DND-41 (cell line): ENCODE measurements at regions not wholly inside any gene's neighbourhood (a gene's known extent, or its start where the extent isn't known, plus 50 kb on each side); places are given as distances from the start of the nearest gene placed in this dataset.

ENCODE experiments used
- ATAC-seq: fragments of 200-7000 bp; cut with Tn5 transposase; 3 replicates; pipeline ENCODE4 v1.9.1; 2021; ENCODE audit warnings: low read depth; ENCODE audit not compliant: insufficient read depth
- DNase-seq: peaks from one replicate; pipeline ENCODE4 v3.0.0-alpha.2; 2020
- H2AFZ ChIP-seq: 2 replicates; pipeline ENCODE4 v1.6.0; 2012; ENCODE audit warnings: low read depth, low read length
- H3K27ac ChIP-seq: 2 replicates; pipeline ENCODE4 v1.5.1; 2012; ENCODE audit warnings: low read length, inconsistent platforms
- H3K27me3 ChIP-seq: fragments of 200-600 bp; sonication (generic); 2 replicates; pipeline ENCODE4 v1.6.0; 2012; ENCODE audit warnings: low read length, mild to moderate bottlenecking, inconsistent platforms; ENCODE audit not compliant: insufficient read depth, poor library complexity
- H3K36me3 ChIP-seq: 2 replicates; pipeline ENCODE4 v1.5.1; 2012; ENCODE audit warnings: low read length, inconsistent platforms; ENCODE audit not compliant: insufficient read depth
- H3K4me1 ChIP-seq: 2 replicates; pipeline ENCODE4 v1.5.1; 2012; ENCODE audit warnings: mild to moderate bottlenecking, low read length; ENCODE audit not compliant: insufficient read depth
- H3K4me2 ChIP-seq: 2 replicates; pipeline ENCODE4 v1.6.0; 2012; ENCODE audit warnings: mild to moderate bottlenecking, moderate library complexity, low read length, inconsistent platforms; ENCODE audit not compliant: insufficient read depth
- H3K4me3 ChIP-seq, 2 experiments: fragments of 200-600 bp in 1 of 2; shearing (Covaris generic) in 1 of 2; 2 replicates each; pipeline ENCODE4 v1.5.1; 2012 to 2016; ENCODE audit warnings: inconsistent platforms in 2 of 2, low read length in 2 of 2, mild to moderate bottlenecking in 2 of 2, low read depth in 1 of 2, moderate library complexity in 1 of 2
- H3K79me2 ChIP-seq: 2 replicates; pipeline ENCODE4 v1.6.0; 2012; ENCODE audit warnings: low read length, inconsistent platforms; ENCODE audit not compliant: insufficient read depth
- H3K9ac ChIP-seq: 2 replicates; pipeline ENCODE4 v1.6.0; 2012; ENCODE audit warnings: low read depth, mild to moderate bottlenecking, inconsistent platforms, low read length, moderate library complexity
- H3K9me3 ChIP-seq: 2 replicates; pipeline ENCODE4 v1.5.1; 2012; ENCODE audit warnings: low read length, moderate library complexity, mild to moderate bottlenecking, inconsistent platforms; ENCODE audit not compliant: insufficient read depth, severe bottlenecking
- H4K20me1 ChIP-seq: 2 replicates; pipeline ENCODE4 v1.6.0; 2012; ENCODE audit warnings: low read length; ENCODE audit not compliant: insufficient read depth
- EZH2 ChIP-seq: IDR thresholded peaks from 3 replicates; pipeline ENCODE4 v1.6.1; 2012; ENCODE audit warnings: borderline replicate concordance, low read depth, mild to moderate bottlenecking, moderate library complexity, low read length, inconsistent platforms; ENCODE audit not compliant: severe bottlenecking
- TF ChIP-seq, protein P1 (sequence below): IDR thresholded peaks from 2 replicates; pipeline ENCODE4 v1.5.1; 2012; ENCODE audit warnings: borderline replicate concordance, low read length, moderate library complexity, mild to moderate bottlenecking; ENCODE audit not compliant: poor library complexity, severe bottlenecking; ENCODE audit errors: extremely low read depth

DNA sequence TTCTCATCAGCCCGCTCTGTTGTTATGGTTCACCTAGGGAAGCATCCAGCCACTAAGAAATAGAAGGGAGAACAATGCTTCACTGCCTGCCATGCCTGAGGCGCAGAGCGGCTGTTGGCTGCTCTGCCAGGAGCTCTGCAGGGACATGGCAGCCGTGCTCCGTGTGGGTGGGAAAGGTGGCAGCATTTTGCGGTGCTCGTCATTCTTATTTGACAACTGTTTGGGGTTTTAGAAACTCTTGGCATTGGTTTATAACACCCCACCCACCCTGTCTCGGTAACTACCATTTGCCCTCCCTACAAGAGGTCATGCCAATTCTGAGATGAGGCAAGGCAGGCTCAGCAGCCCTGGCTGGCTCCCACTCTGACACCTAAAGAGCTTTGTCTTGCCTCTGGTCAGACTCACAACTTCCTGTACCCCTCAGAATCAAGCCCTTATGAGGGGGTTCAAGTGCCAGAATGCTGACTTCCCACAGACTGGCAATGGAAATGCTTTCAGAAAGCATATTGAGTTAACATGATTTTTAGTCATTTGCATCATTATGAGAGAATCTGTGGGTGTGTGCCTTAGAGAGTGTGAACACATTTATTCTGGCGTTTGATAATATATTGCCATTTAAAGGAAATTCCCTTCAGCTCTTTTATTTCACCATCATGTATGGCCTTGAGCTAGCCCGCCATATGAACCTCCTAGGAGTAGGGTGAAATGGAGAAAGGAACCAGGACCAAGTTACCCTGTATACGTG lies 288.0 kb upstream of the ANKRD55 start:
- H3K9ac ChIP-seq, result no peak overlapping the region
- no peak overlapping the region for H3K4me3 ChIP-seq

DNA sequence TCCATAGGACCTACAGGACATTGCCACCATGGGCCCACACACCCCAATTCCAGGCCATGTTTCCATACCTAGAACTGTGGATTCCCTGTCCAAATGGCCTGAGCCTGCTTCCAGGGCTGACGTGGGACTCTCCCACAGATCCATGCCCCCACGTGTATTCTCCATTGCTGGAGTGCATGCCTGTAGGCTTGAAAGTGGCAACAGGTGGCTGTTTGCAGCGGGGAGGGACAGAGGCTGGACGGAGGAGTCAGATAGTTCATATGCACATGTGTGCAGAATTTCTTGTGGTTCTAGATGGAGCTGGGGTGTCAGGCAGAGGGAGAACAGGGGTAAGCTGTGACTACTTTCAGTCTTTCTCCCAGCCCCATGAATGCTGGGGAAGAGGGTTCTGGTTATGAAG lies 285.7 kb upstream of the ANKRD55 start:
- ATAC-seq, result no peak
- Histone ChIP-seq H3K27me3 (peaks cover 6% of the 10 kb centered on the region), H3K27ac (no peak overlapping the region), H4K20me1 (no peaks in the 10 kb centered on the region), H3K9me3 (no peaks in the 10 kb centered on the region), H3K36me3 (no peaks in the 10 kb centered on the region), H3K4me3 (no peak overlapping the region), H3K9ac (no peak overlapping the region), H3K4me1 (no peaks in the 10 kb centered on the region), H3K4me2 (no peak overlapping the region), H3K79me2 (no peaks in the 10 kb centered on the region), H2AFZ (no peak overlapping the region)
- TF ChIP-seq, protein P1, sequence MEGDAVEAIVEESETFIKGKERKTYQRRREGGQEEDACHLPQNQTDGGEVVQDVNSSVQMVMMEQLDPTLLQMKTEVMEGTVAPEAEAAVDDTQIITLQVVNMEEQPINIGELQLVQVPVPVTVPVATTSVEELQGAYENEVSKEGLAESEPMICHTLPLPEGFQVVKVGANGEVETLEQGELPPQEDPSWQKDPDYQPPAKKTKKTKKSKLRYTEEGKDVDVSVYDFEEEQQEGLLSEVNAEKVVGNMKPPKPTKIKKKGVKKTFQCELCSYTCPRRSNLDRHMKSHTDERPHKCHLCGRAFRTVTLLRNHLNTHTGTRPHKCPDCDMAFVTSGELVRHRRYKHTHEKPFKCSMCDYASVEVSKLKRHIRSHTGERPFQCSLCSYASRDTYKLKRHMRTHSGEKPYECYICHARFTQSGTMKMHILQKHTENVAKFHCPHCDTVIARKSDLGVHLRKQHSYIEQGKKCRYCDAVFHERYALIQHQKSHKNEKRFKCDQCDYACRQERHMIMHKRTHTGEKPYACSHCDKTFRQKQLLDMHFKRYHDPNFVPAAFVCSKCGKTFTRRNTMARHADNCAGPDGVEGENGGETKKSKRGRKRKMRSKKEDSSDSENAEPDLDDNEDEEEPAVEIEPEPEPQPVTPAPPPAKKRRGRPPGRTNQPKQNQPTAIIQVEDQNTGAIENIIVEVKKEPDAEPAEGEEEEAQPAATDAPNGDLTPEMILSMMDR, result no peak
- no peak for TF ChIP-seq EZH2
- no peak for DNase-seq

More for the DNA sequence above, 288.0 kb upstream of the ANKRD55 start:
- Histone ChIP-seq H3K4me1 (no peaks in the 10 kb centered on the region), H4K20me1 (no peaks in the 10 kb centered on the region), H2AFZ (no peak overlapping the region), H3K36me3 (no peaks in the 10 kb centered on the region), H3K27ac (no peak overlapping the region), H3K79me2 (no peaks in the 10 kb centered on the region), H3K9me3 (no peaks in the 10 kb centered on the region), H3K4me2 (no peak overlapping the region), H3K27me3 (peaks cover 3% of the 10 kb centered on the region)
- ATAC-seq, result no peak
- no peak for DNase-seq
- TF ChIP-seq EZH2, result no peak
- TF ChIP-seq, protein P1, result no peak

DNA sequence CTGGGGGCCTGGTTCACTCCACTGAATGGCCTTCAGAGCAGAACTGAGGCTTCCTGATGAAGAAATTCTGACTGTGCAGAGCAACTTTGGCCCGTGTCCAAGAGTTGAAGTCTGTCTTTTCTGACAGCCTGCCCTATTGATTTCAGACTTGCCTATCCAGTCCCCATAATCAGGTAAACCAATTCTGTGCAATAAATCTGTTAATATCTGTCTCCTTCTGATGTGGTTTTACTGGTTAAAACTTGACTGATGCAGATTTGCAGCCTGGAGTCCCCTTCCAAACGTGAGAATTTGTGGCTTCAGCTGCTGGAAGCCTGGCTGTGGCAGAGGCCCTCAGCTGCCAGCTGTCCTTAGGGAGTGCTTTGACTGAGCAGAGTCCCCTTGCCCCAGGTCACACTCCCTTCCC lies 283.9 kb upstream of the ANKRD55 start:
- H3K9me3 ChIP-seq, result no peaks in the 10 kb centered on the region
- H3K79me2 ChIP-seq, result no peaks in the 10 kb centered on the region
- H3K4me2 ChIP-seq, result no peak overlapping the region
- H3K27ac ChIP-seq, result no peak overlapping the region
- peaks cover 4% of the 10 kb centered on the region for H3K27me3 ChIP-seq
- H3K4me1 ChIP-seq, result no peaks in the 10 kb centered on the region
- peak; percentile 69 for ATAC-seq
- H2AFZ ChIP-seq, result no peak overlapping the region
- no peak for TF ChIP-seq EZH2
- TF ChIP-seq, protein P1, result no peak
- DNase-seq, result peak; percentile 24
- H3K36me3 ChIP-seq, result no peaks in the 10 kb centered on the region
- no peak overlapping the region for H3K9ac ChIP-seq
- H4K20me1 ChIP-seq, result no peaks in the 10 kb centered on the region
- H3K4me3 ChIP-seq, result no peak overlapping the region

DNA sequence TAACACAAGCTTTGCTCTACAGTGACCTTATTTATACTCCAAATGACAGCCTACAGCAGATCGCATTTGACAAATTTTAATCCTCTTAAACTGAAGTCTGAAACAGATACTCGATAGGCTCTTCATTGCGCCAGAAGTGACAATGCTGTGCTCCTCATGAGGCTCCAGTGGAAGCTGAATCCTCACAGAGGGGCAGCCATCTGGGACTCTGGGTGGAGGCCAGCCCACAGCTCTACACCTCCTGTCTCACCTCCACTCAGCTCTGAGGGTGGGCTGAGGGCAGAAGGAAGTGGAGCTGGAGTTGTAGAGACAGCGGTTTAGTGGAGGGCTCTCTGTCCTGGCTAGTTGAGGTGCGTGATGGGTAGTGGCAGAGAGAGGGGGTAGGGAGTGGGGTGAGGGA lies 283.3 kb upstream of the ANKRD55 start:
- H3K4me2 ChIP-seq, result no peak overlapping the region
- H2AFZ ChIP-seq, result no peak overlapping the region
- H3K9me3 ChIP-seq, result no peaks in the 10 kb centered on the region
- no peaks in the 10 kb centered on the region for H3K4me1 ChIP-seq
- peaks cover 4% of the 10 kb centered on the region for H3K27me3 ChIP-seq
- no peaks in the 10 kb centered on the region for H3K36me3 ChIP-seq
- H3K4me3 ChIP-seq, result no peak overlapping the region
- no peak overlapping the region for H3K27ac ChIP-seq
- DNase-seq, result no peak
- TF ChIP-seq, protein P1, result no peak
- TF ChIP-seq EZH2, result no peak
- no peak for ATAC-seq
- no peaks in the 10 kb centered on the region for H3K79me2 ChIP-seq
- H4K20me1 ChIP-seq, result no peaks in the 10 kb centered on the region
- no peak overlapping the region for H3K9ac ChIP-seq
